HG03520 (cell line): ENCODE measurements at regions not wholly inside any gene's neighbourhood (a gene's known extent, or its start where the extent isn't known, plus 50 kb on each side); places are given as distances from the start of the nearest gene placed in this dataset.
A peak's percentile ranks its signal among the peaks of the same experiment; 100 is the strongest.

Experiments used
- ATAC-seq: cut with Tn5 transposase; IDR thresholded peaks from one replicate; pipeline ENCODE4 v1.9.1; 2021; ENCODE audit warnings: mild to moderate bottlenecking, moderate library complexity; ENCODE audit not compliant: unreplicated experiment

GRCh38 chr1:88098881-88099280, 585.2 kb upstream of the PKN2 start:
- no peak for ATAC-seq

GRCh38 chr1:88101041-88101440, 583.0 kb upstream of the PKN2 start:
- ATAC-seq = no peak

DNA sequence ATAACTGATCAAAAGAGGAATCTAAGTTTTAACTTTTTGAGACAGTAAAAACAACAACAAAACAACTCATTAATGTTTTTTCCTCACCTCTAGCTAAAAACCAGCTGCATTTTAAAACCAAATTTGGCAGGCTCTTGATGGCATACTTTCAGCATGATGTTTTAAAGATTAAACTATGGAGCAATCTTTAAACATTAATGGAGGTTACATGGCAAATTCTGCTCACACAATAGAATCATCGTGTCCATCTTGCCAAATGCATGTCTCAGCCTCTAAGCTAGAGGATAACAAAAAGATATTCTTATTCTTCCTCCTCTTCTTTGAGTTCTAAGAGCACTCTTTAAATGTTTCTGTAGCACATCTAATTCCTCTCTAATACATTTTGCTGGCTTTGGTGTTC, 579.8 kb upstream of the PKN2 start:
- ATAC-seq = no peak

GRCh38 chr1:88104886-88105285, 579.2 kb upstream of the PKN2 start:
- ATAC-seq = no peak

DNA sequence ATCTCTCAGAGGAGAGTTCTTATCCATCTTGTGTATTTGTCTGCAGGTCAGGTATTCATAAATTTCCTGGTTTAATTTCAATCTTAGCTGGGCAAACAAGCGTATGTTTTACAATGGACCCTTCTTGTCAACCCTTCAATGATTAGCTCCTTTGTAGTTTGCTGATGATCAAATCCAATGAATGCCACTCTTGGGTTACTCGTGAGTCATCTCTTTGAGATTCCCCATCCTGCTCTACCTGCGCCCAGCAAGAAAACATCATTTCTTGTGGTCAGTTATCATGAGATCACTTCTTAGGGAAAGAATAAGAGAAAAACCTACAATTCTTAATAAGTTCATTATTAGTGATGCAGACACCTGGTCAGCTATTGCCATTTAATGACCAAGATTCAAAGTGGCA, 572.3 kb upstream of the PKN2 start:
- no peak for ATAC-seq

GRCh38 chr1:88117597-88117996, 566.5 kb upstream of the PKN2 start:
- ATAC-seq = no peak

DNA sequence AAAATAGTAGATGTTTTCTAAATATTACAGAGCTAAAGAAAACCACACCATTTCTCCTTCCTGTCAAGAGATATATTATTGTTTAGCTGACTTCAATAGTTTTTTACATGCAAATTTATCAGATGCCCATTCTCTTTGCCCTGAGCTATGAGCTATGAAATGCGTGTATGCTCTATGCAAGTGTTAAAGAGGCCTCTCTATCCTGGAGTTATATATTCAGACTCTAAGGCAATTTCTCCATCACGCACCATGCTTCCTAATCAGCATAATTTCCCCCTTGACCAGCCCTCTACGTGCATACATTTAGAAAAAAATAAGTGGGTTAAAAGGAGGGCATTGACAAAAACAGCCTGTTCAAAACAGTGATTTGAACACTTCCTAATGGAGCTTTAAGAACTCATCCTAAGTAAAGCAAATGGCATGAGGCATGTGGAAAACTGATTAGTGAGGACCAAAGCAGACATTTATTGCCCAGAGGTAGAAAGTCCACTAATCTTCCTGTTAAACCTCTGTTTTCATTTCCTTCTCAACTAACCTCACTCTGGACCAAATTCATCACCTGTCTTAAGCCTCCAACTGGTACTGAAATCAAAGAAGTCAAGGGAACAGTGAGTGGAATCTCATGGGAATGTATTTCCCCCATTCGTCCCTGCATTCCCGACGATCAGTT, 565.8 kb upstream of the PKN2 start:
- ATAC-seq = no peak

DNA sequence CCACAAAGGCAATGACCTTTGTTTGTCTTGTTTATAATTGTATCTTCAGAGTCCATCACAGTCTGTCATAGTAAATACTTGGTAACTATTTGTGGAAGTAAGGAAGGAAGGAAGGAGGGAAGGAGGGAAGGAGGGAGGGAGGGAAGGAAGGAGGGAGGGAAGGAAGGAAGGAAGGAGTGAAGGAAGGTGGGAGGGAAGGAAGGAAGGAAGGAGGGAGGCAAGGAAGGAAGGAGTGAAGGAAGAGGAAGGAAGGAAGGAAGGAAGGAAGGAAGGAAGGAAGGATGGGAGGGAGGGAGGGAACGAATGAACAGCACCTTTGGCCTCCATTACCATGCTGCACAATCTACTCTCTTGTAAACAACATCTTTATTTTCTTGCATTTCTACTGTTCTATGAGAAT, 559.5 kb upstream of the PKN2 start:
- ATAC-seq = no peak

GRCh38 chr1:88126467-88126866, 557.6 kb upstream of the PKN2 start:
- no peak for ATAC-seq

- ATAC-seq = no peak
Measured at GRCh38 chr1:88133991-88134390, 550.1 kb upstream of the PKN2 start.

DNA sequence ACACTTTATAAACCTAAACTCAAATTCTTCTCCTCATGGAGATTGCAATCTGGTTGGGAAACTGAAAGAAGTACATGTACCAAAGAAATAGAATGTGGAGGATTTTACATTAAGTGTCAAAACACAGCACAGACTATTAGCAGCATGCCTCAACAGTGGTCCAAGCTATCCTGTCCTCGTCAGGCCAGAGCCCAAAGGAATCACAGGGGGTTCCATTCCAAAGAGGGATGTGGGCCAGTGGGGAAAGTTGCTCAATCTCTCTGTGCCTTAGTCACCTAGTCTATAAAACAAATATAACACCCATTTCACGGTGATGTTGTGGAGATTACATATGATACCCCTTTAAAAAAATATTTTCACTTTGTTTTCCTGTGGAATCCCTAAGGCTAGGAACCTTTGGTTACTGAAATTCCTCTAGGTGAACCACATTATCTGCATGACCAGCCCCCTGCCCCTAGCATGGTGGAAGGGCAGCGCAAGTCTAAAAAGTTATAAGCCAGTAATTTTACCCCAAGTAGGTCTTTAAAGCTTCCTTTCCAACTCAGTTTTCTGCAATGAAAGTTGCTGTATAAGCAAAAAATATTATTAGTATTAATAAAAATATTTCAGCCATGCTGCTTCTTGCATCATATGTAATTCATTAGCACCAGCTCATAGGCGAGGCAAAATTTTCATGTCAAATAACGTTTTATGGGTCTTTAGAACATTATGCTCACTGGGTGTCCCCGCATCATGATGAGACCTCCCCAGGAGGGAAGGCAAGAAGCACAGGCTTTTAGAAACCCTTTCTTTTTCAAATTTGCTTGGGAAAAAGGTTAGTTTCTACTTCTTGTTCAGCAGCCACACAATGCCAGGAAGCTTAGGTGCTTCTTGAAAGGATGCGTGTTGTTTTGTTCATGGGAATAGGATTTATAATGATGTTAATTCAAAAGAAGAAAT, 548.8 kb upstream of the PKN2 start:
- ATAC-seq = no peak

DNA sequence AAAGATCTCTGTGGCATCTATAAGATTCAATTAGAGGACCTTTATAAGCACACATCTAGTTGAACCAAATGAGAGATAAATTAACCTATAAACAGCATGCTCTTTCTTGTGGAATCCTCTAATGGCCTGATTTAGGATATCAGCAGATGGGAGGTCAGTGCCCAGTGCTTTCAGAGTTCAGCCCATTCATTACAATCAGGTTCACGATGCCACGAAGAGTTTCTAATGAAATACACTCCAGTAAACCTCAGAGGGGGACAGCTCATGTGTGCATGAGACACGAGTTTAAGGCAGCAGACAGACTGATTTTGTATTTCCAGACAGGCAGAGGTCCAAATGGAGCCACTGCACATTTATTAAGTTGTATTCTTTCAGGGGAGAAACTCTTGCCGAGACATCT, 544.4 kb upstream of the PKN2 start:
- no peak for ATAC-seq

GRCh38 chr1:88140325-88140724, 543.7 kb upstream of the PKN2 start:
- ATAC-seq = no peak

DNA sequence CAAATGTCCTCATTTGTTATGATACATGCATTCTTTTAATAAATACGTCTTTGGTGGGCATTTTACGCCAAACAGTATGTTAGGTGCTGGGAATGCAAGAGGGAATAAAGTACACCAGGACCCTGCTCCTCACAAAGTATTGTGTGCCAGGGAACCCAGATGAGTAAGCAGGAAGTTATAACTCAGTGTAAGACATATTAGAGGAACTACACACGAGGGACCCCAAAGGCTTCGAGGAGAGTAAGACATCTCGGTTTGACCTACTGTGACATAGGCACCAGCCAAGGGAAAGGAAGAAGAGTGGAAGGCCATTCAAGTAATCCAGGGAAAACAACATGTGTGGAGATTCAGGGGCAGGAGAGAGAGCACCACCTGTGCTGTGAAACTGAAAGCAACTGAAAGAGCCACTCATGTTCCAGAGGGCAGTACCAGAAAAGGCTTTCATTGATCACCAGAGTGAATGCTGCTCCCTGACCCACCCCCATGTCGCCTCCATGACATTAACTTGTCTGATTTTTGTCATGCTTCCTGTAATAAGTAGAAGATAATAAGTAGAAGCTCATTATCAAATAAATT, 542.5 kb upstream of the PKN2 start:
- ATAC-seq = peak; percentile 55

DNA sequence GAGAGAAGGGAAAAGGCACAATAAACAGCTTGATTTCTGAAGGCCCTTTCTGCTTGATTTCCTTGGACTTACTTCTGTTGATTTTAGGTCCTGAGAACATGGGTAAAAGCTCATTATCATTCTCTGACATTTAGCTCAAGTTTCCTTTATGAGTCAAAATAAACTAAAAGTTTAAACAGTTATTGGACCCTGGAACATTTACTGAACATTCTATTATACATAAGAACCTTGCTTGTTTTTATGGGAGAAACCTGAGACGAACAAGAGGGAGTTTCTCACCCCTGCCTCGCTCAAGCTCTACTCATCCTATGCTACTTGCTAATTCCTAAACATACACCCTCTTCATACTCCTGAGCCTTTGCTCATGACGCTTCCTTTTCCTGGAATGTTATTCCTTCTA, 538.3 kb upstream of the PKN2 start:
- no peak for ATAC-seq

- no peak for ATAC-seq
Measured at GRCh38 chr1:88149686-88150085, 534.4 kb upstream of the PKN2 start.

- no peak for ATAC-seq
Measured at GRCh38 chr1:88150330-88150729, 533.7 kb upstream of the PKN2 start.

- ATAC-seq = no peak
Measured at GRCh38 chr1:88163187-88163586, 520.9 kb upstream of the PKN2 start.

DNA sequence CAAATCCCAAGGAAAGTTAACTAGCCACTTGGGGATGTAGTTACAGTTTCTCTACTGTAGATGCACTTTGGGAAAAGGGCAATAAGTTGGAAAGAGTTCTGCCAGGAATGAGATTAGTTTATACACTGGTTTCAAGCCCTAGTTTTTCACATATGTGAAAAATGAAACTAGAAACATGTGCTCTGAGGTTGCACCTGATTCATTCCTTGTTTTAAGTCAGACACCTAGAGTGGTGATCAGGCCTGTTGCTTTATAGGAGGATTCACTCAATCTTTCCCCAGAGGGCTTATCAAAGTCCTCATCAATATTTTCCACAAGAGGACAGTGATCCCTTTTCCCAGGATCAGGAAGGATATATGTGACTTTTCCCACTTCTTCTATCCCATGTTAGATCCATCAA, 515.9 kb upstream of the PKN2 start:
- no peak for ATAC-seq

- ATAC-seq = no peak
Measured at GRCh38 chr1:88169139-88169538, 514.9 kb upstream of the PKN2 start.

DNA sequence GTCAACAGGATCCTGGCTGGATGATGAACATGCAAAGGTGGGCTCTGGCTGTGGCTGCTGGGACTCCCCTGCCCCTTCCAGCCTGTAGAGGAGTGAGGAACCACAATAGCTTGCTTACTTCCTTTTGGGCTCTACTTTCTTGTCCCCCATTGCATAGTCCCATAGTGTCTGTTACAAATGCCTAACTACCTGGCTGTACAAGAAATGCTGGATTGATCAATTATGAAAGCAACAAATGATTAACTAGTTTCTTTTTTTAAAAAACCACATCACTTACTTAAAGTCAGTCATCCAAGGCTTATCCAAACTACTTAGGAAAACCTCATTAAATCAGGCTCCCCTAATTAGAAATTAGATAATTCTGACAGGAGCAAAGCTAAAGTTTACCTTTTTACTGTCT, 514.1 kb upstream of the PKN2 start:
- no peak for ATAC-seq

- ATAC-seq = no peak
Measured at GRCh38 chr1:88175120-88175630, 508.9 kb upstream of the PKN2 start.
